Liver (tissue), 8 donors: ENCODE measurements at regions not wholly inside any gene's neighbourhood (a gene's known extent, or its start where the extent isn't known, plus 50 kb on each side); places are given as distances from the start of the nearest gene placed in this dataset.

Experiments used
- DNase-seq: peaks from one replicate; pipeline ENCODE4 v3.0.0-alpha.2; 2017; ENCODE audit warnings: low spot score
- H3K27ac ChIP-seq, 2 donors: one replicate each; pipeline ENCODE4 v1.7.0; 2013; ENCODE audit warnings: inconsistent platforms in 2 of 2, low read length in 2 of 2, control low read depth in 1 of 2, low read depth in 1 of 2, mild to moderate bottlenecking in 1 of 2
- H3K27me3 ChIP-seq, 4 donors: one replicate each; pipeline versions ENCODE4 v1.6.1 to v1.7.0; 2013; ENCODE audit warnings: low read length in 3 of 4, inconsistent platforms in 1 of 4, mild to moderate bottlenecking in 1 of 4, moderate library complexity in 1 of 4; ENCODE audit not compliant: control insufficient read depth in 4 of 4, insufficient read depth in 4 of 4
- H3K36me3 ChIP-seq, 4 donors: one replicate each; pipeline versions ENCODE4 v1.6.1 to v1.7.0; 2013; ENCODE audit warnings: low read length in 3 of 4, mild to moderate bottlenecking in 3 of 4, low read depth in 1 of 4, moderate library complexity in 1 of 4; ENCODE audit not compliant: control insufficient read depth in 4 of 4, insufficient read depth in 3 of 4
- H3K4me1 ChIP-seq, 4 donors: one replicate each; pipeline versions ENCODE4 v1.6.1 to v1.7.0; 2013; ENCODE audit warnings: low read length in 3 of 4, mild to moderate bottlenecking in 3 of 4, moderate library complexity in 1 of 4; ENCODE audit not compliant: control insufficient read depth in 4 of 4, insufficient read depth in 4 of 4
- H3K4me3 ChIP-seq, 3 donors: one replicate each; pipeline versions ENCODE4 v1.6.1 to v1.7.0; 2013; ENCODE audit warnings: low read length in 3 of 3, control low read depth in 1 of 3, low read depth in 1 of 3, mild to moderate bottlenecking in 1 of 3
- H3K9ac ChIP-seq, 2 donors: one replicate each; pipeline ENCODE4 v1.7.0; 2013; ENCODE audit warnings: low read length in 2 of 2, mild to moderate bottlenecking in 2 of 2, moderate library complexity in 2 of 2, control low read depth in 1 of 2, low read depth in 1 of 2
- H3K9me3 ChIP-seq, 4 donors: one replicate each; pipeline versions ENCODE4 v1.6.1 to v1.7.0; 2013; ENCODE audit warnings: low read length in 3 of 4; ENCODE audit not compliant: control insufficient read depth in 4 of 4
- EGR1 ChIP-seq, 2 donors: IDR thresholded peaks; 2 replicates each; pipeline ENCODE4 v1.6.1; 2016 to 2018; ENCODE audit warnings: antibody characterized with exemption in 2 of 2, low read depth in 2 of 2
- FOXA1 ChIP-seq: IDR thresholded peaks from 2 replicates; pipeline ENCODE4 v1.6.1; 2016; ENCODE audit warnings: antibody characterized with exemption
- FOXA2 ChIP-seq: IDR thresholded peaks from 2 replicates; pipeline ENCODE4 v1.6.1; 2016; ENCODE audit warnings: antibody characterized with exemption
- GABPA ChIP-seq, 2 donors: IDR thresholded peaks in 1 of 2; conservative IDR thresholded peaks in 1 of 2; 2 replicates each; pipeline ENCODE4 v1.6.1; 2016; ENCODE audit warnings: antibody characterized with exemption in 2 of 2, mild to moderate bottlenecking in 1 of 2, moderate library complexity in 1 of 2
- HNF4A ChIP-seq, 2 donors: conservative IDR thresholded peaks; 2 replicates each; pipeline ENCODE4 v1.6.1; 2016; ENCODE audit warnings: antibody characterized with exemption in 2 of 2, mild to moderate bottlenecking in 2 of 2
- HNF4G ChIP-seq: IDR thresholded peaks from 2 replicates; pipeline ENCODE4 v1.6.1; 2016; ENCODE audit warnings: antibody characterized with exemption
- JUND ChIP-seq, 2 donors: IDR thresholded peaks; 2 replicates each; pipeline ENCODE4 v1.6.1; 2016; ENCODE audit warnings: antibody characterized with exemption in 2 of 2
- MAX ChIP-seq: IDR thresholded peaks from 2 replicates; pipeline ENCODE4 v1.6.1; 2016; ENCODE audit warnings: antibody characterized with exemption
- NR2F2 ChIP-seq: IDR thresholded peaks from 2 replicates; pipeline ENCODE4 v1.6.1; 2016; ENCODE audit warnings: antibody characterized with exemption
- RAD21 ChIP-seq, 2 donors: IDR thresholded peaks; 2 replicates each; pipeline ENCODE4 v1.6.1; 2016; ENCODE audit warnings: antibody characterized with exemption in 2 of 2, mild to moderate bottlenecking in 2 of 2
- REST ChIP-seq: IDR thresholded peaks from 2 replicates; pipeline ENCODE4 v1.6.1; 2016; ENCODE audit warnings: antibody characterized with exemption, mild to moderate bottlenecking
- RXRA ChIP-seq, 2 donors: IDR thresholded peaks; 2 replicates each; pipeline ENCODE4 v1.6.1; 2017 to 2018; ENCODE audit warnings: antibody characterized with exemption in 2 of 2, mild to moderate bottlenecking in 1 of 2
- SP1 ChIP-seq: IDR thresholded peaks from 2 replicates; pipeline ENCODE4 v1.6.1; 2018; ENCODE audit warnings: antibody characterized with exemption, mild to moderate bottlenecking
- TAF1 ChIP-seq: conservative IDR thresholded peaks from 2 replicates; pipeline ENCODE4 v1.6.1; 2016; ENCODE audit warnings: antibody characterized with exemption, mild to moderate bottlenecking
- YY1 ChIP-seq: IDR thresholded peaks from 2 replicates; pipeline ENCODE4 v1.6.1; 2016; ENCODE audit warnings: antibody characterized with exemption, mild to moderate bottlenecking
- WGBS: extraction: QIAGEN DNeasy Blood & Tissue Kit; methylation state at CpG from one replicate; pipeline ENCODE4 v1.1.7; 2013; 5-methylcytosine and 5-hydroxymethylcytosine counted together
- TF ChIP-seq, protein P1 (sequence below): IDR thresholded peaks from 2 replicates; pipeline ENCODE4 v1.6.1; 2016; ENCODE audit warnings: antibody characterized with exemption
- TF ChIP-seq, protein P2 (sequence below): IDR thresholded peaks from 2 replicates; pipeline ENCODE4 v1.6.1; 2016; ENCODE audit warnings: antibody characterized with exemption
- TF ChIP-seq, protein P3 (sequence below): fragments of 150-350 bp; IDR thresholded peaks from 2 replicates; pipeline ENCODE4 v1.5.1; 2017; ENCODE audit warnings: improper control_type of control experiment, low read depth, low read length; ENCODE audit not compliant: missing input control
- donor health status: healthy.
- donor health status: healthy.
- donor health status: healthy.
- donor health status: healthy.
- donor health status: healthy.

GRCh38 chr4:80136270-80136669 lies 61.0 kb upstream of the PRDM8 start:
- TF ChIP-seq YY1 (no peak), HNF4G (no peak), GABPA (IDR thresholded peaks at IDR 0.05 in 1 of 2, conservative IDR thresholded peaks at IDR 0.05 in 1 of 2) (no peak), NR2F2 (no peak), RAD21 (IDR thresholded peaks at IDR 0.05) (no peak), FOXA1 (no peak), SP1 (no peak), RXRA (IDR thresholded peaks at IDR 0.05) (no peak), MAX (no peak)
- TF ChIP-seq, protein P1, sequence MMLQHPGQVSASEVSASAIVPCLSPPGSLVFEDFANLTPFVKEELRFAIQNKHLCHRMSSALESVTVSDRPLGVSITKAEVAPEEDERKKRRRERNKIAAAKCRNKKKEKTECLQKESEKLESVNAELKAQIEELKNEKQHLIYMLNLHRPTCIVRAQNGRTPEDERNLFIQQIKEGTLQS = no peak
- no peaks in the 10 kb centered on the region for H3K9me3 ChIP-seq
- WGBS = 73% methylated on average over 1 of the region's 1 CpG

GRCh38 chr4:80135702-80136058 lies 61.6 kb upstream of the PRDM8 start:
- TF ChIP-seq MAX = no peak
- TF ChIP-seq, protein P2, sequence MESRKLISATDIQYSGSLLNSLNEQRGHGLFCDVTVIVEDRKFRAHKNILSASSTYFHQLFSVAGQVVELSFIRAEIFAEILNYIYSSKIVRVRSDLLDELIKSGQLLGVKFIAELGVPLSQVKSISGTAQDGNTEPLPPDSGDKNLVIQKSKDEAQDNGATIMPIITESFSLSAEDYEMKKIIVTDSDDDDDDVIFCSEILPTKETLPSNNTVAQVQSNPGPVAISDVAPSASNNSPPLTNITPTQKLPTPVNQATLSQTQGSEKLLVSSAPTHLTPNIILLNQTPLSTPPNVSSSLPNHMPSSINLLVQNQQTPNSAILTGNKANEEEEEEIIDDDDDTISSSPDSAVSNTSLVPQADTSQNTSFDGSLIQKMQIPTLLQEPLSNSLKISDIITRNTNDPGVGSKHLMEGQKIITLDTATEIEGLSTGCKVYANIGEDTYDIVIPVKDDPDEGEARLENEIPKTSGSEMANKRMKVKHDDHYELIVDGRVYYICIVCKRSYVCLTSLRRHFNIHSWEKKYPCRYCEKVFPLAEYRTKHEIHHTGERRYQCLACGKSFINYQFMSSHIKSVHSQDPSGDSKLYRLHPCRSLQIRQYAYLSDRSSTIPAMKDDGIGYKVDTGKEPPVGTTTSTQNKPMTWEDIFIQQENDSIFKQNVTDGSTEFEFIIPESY = no peak
- TF ChIP-seq, protein P3, sequence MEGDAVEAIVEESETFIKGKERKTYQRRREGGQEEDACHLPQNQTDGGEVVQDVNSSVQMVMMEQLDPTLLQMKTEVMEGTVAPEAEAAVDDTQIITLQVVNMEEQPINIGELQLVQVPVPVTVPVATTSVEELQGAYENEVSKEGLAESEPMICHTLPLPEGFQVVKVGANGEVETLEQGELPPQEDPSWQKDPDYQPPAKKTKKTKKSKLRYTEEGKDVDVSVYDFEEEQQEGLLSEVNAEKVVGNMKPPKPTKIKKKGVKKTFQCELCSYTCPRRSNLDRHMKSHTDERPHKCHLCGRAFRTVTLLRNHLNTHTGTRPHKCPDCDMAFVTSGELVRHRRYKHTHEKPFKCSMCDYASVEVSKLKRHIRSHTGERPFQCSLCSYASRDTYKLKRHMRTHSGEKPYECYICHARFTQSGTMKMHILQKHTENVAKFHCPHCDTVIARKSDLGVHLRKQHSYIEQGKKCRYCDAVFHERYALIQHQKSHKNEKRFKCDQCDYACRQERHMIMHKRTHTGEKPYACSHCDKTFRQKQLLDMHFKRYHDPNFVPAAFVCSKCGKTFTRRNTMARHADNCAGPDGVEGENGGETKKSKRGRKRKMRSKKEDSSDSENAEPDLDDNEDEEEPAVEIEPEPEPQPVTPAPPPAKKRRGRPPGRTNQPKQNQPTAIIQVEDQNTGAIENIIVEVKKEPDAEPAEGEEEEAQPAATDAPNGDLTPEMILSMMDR = no peak
- TF ChIP-seq EGR1 (IDR thresholded peaks at IDR 0.05; ENCODE audit: low read depth in 2 of 2) = no peak
- no peak for TF ChIP-seq YY1
- TF ChIP-seq HNF4G = no peak
- no peak for TF ChIP-seq GABPA (IDR thresholded peaks at IDR 0.05 in 1 of 2, conservative IDR thresholded peaks at IDR 0.05 in 1 of 2)
- TF ChIP-seq TAF1 = no peak
- no peak for TF ChIP-seq FOXA2
- TF ChIP-seq FOXA1 = no peak
- TF ChIP-seq SP1 = no peak
- no peak for TF ChIP-seq HNF4A (conservative IDR thresholded peaks at IDR 0.05)
- no peak for TF ChIP-seq REST
- TF ChIP-seq, protein P1 = no peak
- TF ChIP-seq JUND (IDR thresholded peaks at IDR 0.05) = no peak
- no peak for TF ChIP-seq RAD21 (IDR thresholded peaks at IDR 0.05)
- TF ChIP-seq NR2F2 = no peak
- no peak for TF ChIP-seq RXRA (IDR thresholded peaks at IDR 0.05)

More at GRCh38 chr4:80136270-80136669, 61.0 kb upstream of the PRDM8 start:
- no peaks in the 10 kb centered on the region for H3K36me3 ChIP-seq
- no peak overlapping the region for H3K9ac ChIP-seq
- no peaks in the 10 kb centered on the region for H3K4me1 ChIP-seq
- no peaks in the 10 kb centered on the region for H3K27me3 ChIP-seq
- no peak for DNase-seq
- H3K4me3 ChIP-seq = no peak overlapping the region
- H3K27ac ChIP-seq = no peak overlapping the region

More at GRCh38 chr4:80135702-80136058, 61.6 kb upstream of the PRDM8 start:
- no peaks in the 10 kb centered on the region for H3K9me3 ChIP-seq
- no peaks in the 10 kb centered on the region for H3K27me3 ChIP-seq
- no peak for DNase-seq
- H3K4me1 ChIP-seq = no peaks in the 10 kb centered on the region
- no peak overlapping the region for H3K27ac ChIP-seq
- no peak overlapping the region for H3K9ac ChIP-seq
- no peak overlapping the region for H3K4me3 ChIP-seq
- no peaks in the 10 kb centered on the region for H3K36me3 ChIP-seq
